Large intestine (tissue), 3 donors: ENCODE measurements at regions not wholly inside any gene's neighbourhood (a gene's known extent, or its start where the extent isn't known, plus 50 kb on each side); places are given as distances from the start of the nearest gene placed in this dataset.

Experiments used
- DNase-seq, 2 donors: peaks; one replicate each; pipeline versions ENCODE4 v3.0.0 to v3.0.0-alpha.2; 2013
- H3K27ac ChIP-seq: one replicate; pipeline ENCODE4 v1.5.1; 2013; ENCODE audit warnings: low read length
- H3K27me3 ChIP-seq: 2 replicates; pipeline ENCODE4 v1.6.1; 2013; ENCODE audit warnings: low read length; ENCODE audit not compliant: control insufficient read depth, insufficient read depth
- H3K36me3 ChIP-seq: 2 replicates; pipeline ENCODE4 v1.6.1; 2013; ENCODE audit warnings: low read length; ENCODE audit not compliant: control insufficient read depth, insufficient read depth
- H3K4me1 ChIP-seq: one replicate; pipeline ENCODE4 v1.6.1; 2013; ENCODE audit warnings: low read length; ENCODE audit not compliant: control insufficient read depth, insufficient read depth
- H3K4me3 ChIP-seq: one replicate; pipeline ENCODE4 v1.5.1; 2013; ENCODE audit warnings: low read length
- H3K9me3 ChIP-seq: one replicate; pipeline ENCODE4 v1.6.1; 2013; ENCODE audit warnings: mild to moderate bottlenecking, low read depth, low read length, moderate library complexity; ENCODE audit not compliant: control insufficient read depth
- whole genome bisulfite sequencing: methylation state at CpG from one replicate; pipeline ENCODE4 v1.1.5; 2013; ENCODE audit warnings: low lambda C conversion rate; ENCODE audit not compliant: insufficient coverage; 5-methylcytosine and 5-hydroxymethylcytosine counted together

- Histone ChIP-seq H3K27ac (no peak overlapping the region), H3K4me3 (no peak overlapping the region), H3K9me3 (no peaks in the 10 kb centered on the region), H3K36me3 (no peaks in the 10 kb centered on the region), H3K27me3 (no peaks in the 10 kb centered on the region), H3K4me1 (no peaks in the 10 kb centered on the region)
- DNase-seq = no peak
- WGBS = 80% methylated on average over 1 of the region's 1 CpG
These were observed 915.9 kb downstream of the SLC6A15 start for GRCh38 chr12:83996671-83997070.

- H3K27ac ChIP-seq = no peak overlapping the region
- H3K9me3 ChIP-seq = no peaks in the 10 kb centered on the region
- no peaks in the 10 kb centered on the region for H3K4me1 ChIP-seq
- H3K36me3 ChIP-seq = no peaks in the 10 kb centered on the region
- no peak overlapping the region for H3K4me3 ChIP-seq
- no peaks in the 10 kb centered on the region for H3K27me3 ChIP-seq
- WGBS = 100% methylated on average over 1 of the region's 2 CpGs
- DNase-seq = no peak
These were observed 927.5 kb downstream of the SLC6A15 start for GRCh38 chr12:83985084-83985483.

GRCh38 chr12:83980398-83980797, 932.2 kb downstream of the SLC6A15 start:
- H3K4me3 ChIP-seq = no peak overlapping the region
- no peaks in the 10 kb centered on the region for H3K4me1 ChIP-seq
- H3K27ac ChIP-seq = no peak overlapping the region
- H3K27me3 ChIP-seq = no peaks in the 10 kb centered on the region
- H3K9me3 ChIP-seq = no peaks in the 10 kb centered on the region
- no peak for DNase-seq
- H3K36me3 ChIP-seq = no peaks in the 10 kb centered on the region

GRCh38 chr12:83979785-83980184, 932.8 kb downstream of the SLC6A15 start:
- H3K9me3 ChIP-seq = no peaks in the 10 kb centered on the region
- no peak for DNase-seq
- H3K4me1 ChIP-seq = no peaks in the 10 kb centered on the region
- H3K27ac ChIP-seq = no peak overlapping the region
- no CpG with 5 or more reads among the region's 2 CpGs for WGBS
- H3K4me3 ChIP-seq = no peak overlapping the region
- H3K27me3 ChIP-seq = no peaks in the 10 kb centered on the region
- H3K36me3 ChIP-seq = no peaks in the 10 kb centered on the region

GRCh38 chr12:83971781-83972180, 940.8 kb downstream of the SLC6A15 start:
- WGBS = 100% methylated on average over 2 of the region's 3 CpGs
- no peaks in the 10 kb centered on the region for H3K36me3 ChIP-seq

GRCh38 chr12:83960767-83961166, 951.8 kb downstream of the SLC6A15 start:
- H3K4me3 ChIP-seq = no peak overlapping the region
- H3K36me3 ChIP-seq = no peaks in the 10 kb centered on the region
- no peaks in the 10 kb centered on the region for H3K9me3 ChIP-seq
- no peaks in the 10 kb centered on the region for H3K27me3 ChIP-seq
- DNase-seq = no peak
- H3K4me1 ChIP-seq = no peaks in the 10 kb centered on the region
- WGBS = no CpG with 5 or more reads among the region's 1 CpG
- no peak overlapping the region for H3K27ac ChIP-seq

More at GRCh38 chr12:83971781-83972180, 940.8 kb downstream of the SLC6A15 start:
- no peak for DNase-seq
- Histone ChIP-seq H3K27ac (no peak overlapping the region), H3K27me3 (no peaks in the 10 kb centered on the region), H3K9me3 (no peaks in the 10 kb centered on the region), H3K4me3 (no peak overlapping the region), H3K4me1 (no peaks in the 10 kb centered on the region)

GRCh38 chr12:83958997-83959396, 953.6 kb downstream of the SLC6A15 start:
- no peaks in the 10 kb centered on the region for H3K4me1 ChIP-seq
- H3K27me3 ChIP-seq = no peaks in the 10 kb centered on the region
- no peaks in the 10 kb centered on the region for H3K36me3 ChIP-seq
- no peak for DNase-seq
- 85% methylated on average over 2 of the region's 2 CpGs for WGBS
- H3K4me3 ChIP-seq = no peak overlapping the region
- H3K27ac ChIP-seq = no peak overlapping the region
- no peaks in the 10 kb centered on the region for H3K9me3 ChIP-seq

GRCh38 chr12:83954956-83955601, 957.5 kb downstream of the SLC6A15 start:
- no peak for DNase-seq
- no peaks in the 10 kb centered on the region for H3K36me3 ChIP-seq
- no peaks in the 10 kb centered on the region for H3K27me3 ChIP-seq
- H3K9me3 ChIP-seq = no peaks in the 10 kb centered on the region
- H3K4me1 ChIP-seq = no peaks in the 10 kb centered on the region
- 60% methylated on average over 1 of the region's 3 CpGs for WGBS
- H3K27ac ChIP-seq = no peak overlapping the region
- H3K4me3 ChIP-seq = no peak overlapping the region

GRCh38 chr12:83954071-83954789, 958.4 kb downstream of the SLC6A15 start:
- DNase-seq = no peak

GRCh38 chr12:83945871-83946270, 966.7 kb downstream of the SLC6A15 start:
- H3K36me3 ChIP-seq = no peaks in the 10 kb centered on the region
- no peak for DNase-seq
- no peaks in the 10 kb centered on the region for H3K9me3 ChIP-seq
- no peak overlapping the region for H3K27ac ChIP-seq
- H3K4me3 ChIP-seq = no peak overlapping the region
- no peaks in the 10 kb centered on the region for H3K4me1 ChIP-seq
- H3K27me3 ChIP-seq = no peaks in the 10 kb centered on the region

More at GRCh38 chr12:83954071-83954789, 958.4 kb downstream of the SLC6A15 start:
- no peaks in the 10 kb centered on the region for H3K36me3 ChIP-seq
- H3K27ac ChIP-seq = no peak overlapping the region
- H3K4me1 ChIP-seq = no peaks in the 10 kb centered on the region
- no peaks in the 10 kb centered on the region for H3K27me3 ChIP-seq
- H3K9me3 ChIP-seq = no peaks in the 10 kb centered on the region
- WGBS = 78% methylated on average over 1 of the region's 2 CpGs
- no peak overlapping the region for H3K4me3 ChIP-seq

- H3K36me3 ChIP-seq = no peaks in the 10 kb centered on the region
- no peak for DNase-seq
- no peaks in the 10 kb centered on the region for H3K27me3 ChIP-seq
- no peaks in the 10 kb centered on the region for H3K9me3 ChIP-seq
- H3K4me3 ChIP-seq = no peak overlapping the region
- no peak overlapping the region for H3K27ac ChIP-seq
- no peaks in the 10 kb centered on the region for H3K4me1 ChIP-seq
These were observed 972.9 kb downstream of the SLC6A15 start for GRCh38 chr12:83939718-83940117.
